OCI-M1 (cell line): ENCODE measurements at regions not wholly inside any gene's neighbourhood (a gene's known extent, or its start where the extent isn't known, plus 50 kb on each side); places are given as distances from the start of the nearest gene placed in this dataset.
A peak's percentile ranks its signal among the peaks of the same experiment; 100 is the strongest.

Experiments used
- DNase-seq: peaks from one replicate; lab custom pipeline; 2025; lab: John Stamatoyannopoulos, UW

DNA sequence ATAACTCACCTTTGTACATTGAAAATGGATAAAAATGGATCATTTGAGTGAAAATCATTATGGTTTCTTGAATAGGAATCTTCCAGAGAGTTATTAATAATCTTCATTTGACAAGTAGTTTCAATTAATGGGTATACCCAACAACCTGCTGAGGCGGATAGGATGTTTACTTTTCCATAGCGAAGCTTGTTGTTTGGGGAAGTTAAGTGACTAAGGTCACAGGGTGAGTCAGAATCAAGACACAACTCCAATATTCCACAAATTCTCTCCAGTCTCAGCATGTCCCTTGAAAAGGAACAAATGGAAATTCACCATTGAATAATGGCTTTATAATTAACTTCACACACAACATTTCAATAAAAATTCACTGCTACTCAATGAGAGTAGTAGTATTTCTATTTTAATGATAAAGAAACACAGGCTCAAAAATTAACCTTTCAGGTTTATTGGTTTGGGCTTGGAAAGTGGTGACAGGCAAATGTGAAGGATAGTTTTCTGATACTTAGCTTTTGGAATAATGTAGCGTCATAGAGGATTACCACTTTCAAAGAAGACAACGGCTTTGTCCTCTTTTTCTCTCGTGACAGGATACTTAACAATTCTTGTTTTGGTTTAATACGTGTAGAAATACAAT, 211.3 kb downstream of the GPD2 start:
- DNase-seq: no peak

GRCh38 chr2:156648522-156648921, 212.3 kb downstream of the GPD2 start:
- peak; percentile 9 for DNase-seq

- DNase-seq: peak; percentile 34
These were observed 213.4 kb downstream of the GPD2 start for GRCh38 chr2:156649596-156649995.

DNA sequence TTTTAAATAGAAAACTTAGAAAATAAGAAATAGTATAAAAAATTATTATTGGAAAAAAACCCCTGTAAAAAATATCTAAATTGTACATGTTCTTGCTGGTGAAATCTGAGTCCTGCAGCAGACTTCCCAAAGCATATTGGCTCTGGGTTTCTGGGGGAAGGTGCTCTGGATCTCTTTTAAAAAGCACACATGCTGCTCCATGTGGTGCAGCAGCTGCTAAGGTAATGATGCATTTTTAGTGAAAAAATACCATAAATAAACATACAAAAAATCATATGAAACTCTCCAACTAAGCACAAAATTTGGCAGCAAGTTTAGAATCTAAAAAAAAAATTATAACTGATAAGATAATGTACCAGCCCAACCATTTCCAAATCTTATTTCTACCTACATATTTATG, 216.5 kb downstream of the GPD2 start:
- no peak for DNase-seq

DNA sequence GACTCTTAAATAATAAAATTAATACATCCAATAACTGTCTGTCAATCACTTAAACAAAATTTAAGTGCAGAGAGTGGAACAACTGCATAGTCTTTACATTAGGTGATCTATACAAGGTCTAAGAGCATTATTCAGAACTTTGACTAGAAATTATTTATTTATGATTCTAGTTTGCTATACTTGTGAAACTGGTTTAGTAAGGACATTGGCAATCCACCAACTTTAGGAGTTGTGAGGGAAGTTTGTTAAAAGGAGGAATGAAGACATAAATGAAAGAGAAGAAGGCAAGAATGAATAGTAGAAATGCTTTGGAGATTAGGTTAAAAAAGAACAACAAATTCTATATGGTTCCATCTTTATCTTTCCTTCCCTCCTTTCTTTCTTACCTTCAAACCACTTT, 217.5 kb downstream of the GPD2 start:
- no peak for DNase-seq

GRCh38 chr2:156657809-156658208, 221.6 kb downstream of the GPD2 start:
- peak; percentile 52 for DNase-seq

GRCh38 chr2:156659694-156660093, 223.5 kb downstream of the GPD2 start:
- no peak for DNase-seq

DNA sequence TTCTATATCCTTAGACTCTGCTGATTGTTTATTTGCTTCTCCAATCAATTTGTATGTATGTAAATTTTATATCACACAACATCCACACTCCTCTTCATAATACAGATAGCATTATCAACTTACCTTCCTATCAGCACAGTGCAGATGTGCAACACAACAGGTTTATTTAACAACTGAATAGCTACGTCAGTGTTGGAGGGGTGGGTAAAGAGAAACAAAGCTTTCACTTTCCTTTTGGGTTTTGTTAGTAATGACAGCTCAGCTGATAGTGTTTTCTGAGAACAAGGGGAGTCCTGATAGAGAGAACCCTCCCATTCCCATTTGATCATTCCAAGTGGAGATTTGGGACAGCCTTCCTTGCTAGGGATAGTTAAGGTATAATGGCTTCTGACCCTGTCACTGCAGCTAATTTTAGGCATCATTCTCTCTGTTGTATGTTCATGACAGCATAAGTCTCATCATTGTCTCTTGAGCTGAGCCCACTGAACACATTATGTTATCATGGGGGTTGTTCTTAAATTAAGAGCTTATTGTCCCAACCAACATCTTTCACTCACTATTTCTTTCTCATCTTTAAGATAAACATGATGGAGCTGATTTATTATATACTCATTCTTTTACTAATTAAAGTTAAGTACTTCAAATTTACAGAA, 227.7 kb downstream of the GPD2 start:
- peak; percentile 95 for DNase-seq

GRCh38 chr2:156666130-156666785, 230.1 kb downstream of the GPD2 start:
- DNase-seq: no peak

GRCh38 chr2:156670104-156670503, 233.9 kb downstream of the GPD2 start:
- no peak for DNase-seq

GRCh38 chr2:156671706-156672361, 235.7 kb downstream of the GPD2 start:
- DNase-seq: no peak

DNA sequence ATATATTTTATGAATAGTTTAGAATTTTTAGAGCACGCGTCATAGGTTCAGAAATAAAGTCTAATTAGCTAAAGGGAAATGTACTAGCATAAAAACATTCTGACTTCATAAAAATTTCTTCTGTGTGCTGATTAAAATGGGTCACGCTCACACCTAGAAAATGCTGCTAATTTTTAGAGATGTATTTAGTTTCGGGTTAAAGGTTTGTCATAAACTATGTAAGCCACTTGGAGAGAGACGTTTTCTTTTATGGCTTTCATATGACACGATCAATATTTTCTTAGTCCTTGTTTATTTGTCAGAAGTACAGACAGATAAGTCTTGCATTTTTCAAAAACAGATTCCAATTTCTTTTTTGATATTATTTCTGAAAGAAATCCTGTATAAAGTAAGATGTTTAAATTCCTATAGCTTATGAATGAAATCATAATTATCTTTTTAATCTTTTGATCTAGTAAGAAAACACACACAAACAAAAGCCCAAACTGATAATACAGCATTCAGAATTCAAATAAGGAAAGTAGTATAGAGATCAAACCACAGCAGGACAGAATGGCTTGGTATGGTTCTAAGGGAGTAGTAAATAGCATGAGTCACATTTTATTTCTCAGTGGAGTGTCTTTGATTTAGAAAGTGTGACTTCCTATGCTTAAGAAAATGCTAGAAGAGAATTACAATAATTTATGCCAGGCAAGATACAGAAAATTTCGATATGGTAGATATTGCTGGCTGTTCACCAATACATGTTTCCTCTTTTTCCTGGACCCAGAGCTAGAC, 236.6 kb downstream of the GPD2 start:
- no peak for DNase-seq

GRCh38 chr2:156673333-156673615, 237.1 kb downstream of the GPD2 start:
- DNase-seq: peak; percentile 90

DNA sequence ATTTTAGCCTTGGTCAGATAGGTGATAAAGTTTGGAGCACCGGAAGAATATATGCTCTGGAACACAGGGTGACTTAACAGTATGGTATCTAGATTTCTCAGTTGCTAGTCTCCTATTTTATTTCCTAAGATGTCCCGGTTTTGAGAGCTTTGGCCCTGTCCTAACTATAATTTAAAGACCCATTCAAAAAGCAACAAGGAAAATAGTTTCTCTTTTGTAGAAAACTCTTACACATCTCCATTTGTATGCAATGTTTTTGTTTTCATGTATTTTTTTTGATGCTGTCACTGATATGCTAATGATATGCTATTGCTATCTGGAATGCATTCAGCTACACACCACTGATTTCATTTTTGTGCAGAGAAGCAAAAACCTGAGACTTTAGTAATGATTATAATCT, 237.8 kb downstream of the GPD2 start:
- DNase-seq: peak; percentile 33

DNA sequence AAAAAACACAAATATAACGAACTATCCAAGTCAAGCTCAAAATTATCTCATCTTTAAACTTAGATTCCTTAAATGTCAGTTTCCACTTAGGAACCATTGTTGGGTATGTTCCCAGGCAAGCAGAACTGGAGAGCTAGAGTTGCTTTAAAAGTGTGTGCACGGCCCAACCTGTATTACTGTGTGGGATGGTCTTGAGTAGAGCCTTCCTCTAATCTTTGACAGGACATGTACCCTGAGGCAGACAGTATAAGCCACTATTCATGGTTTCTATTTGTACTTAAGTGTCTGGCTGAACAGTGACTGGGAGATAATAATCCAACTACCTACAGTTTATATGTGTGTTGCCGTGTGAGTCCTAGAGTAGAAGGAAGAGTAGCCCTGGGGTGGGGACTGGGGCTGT, 239.7 kb downstream of the GPD2 start:
- peak; percentile 25 for DNase-seq

GRCh38 chr2:156679820-156680219, 243.6 kb downstream of the GPD2 start:
- no peak for DNase-seq

- DNase-seq: no peak
These were observed 244.1 kb downstream of the GPD2 start for GRCh38 chr2:156680266-156680665.

- DNase-seq: no peak
These were observed 250.9 kb downstream of the GPD2 start for GRCh38 chr2:156687126-156687525.

DNA sequence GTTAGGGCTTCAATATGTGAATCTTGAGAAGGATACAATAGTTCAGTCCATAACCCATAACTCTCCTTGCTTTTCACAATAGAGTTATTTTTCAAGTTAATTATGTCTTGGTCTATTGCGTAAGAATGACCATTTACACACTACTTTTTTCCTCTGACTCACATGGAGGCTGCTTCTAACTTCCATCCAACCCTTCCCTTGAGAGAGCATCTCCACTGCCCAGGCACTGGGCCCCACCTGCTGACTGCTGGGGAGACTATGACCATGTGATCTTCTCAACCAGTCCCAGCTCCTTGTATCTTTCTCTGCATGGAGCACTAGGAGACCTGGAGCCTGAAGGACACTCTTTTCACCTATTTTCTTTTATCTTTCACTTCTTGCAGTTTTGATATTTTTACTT, 251.5 kb downstream of the GPD2 start:
- DNase-seq: peak; percentile 24

GRCh38 chr2:156689939-156690338, 253.8 kb downstream of the GPD2 start:
- DNase-seq: peak; percentile 26

DNA sequence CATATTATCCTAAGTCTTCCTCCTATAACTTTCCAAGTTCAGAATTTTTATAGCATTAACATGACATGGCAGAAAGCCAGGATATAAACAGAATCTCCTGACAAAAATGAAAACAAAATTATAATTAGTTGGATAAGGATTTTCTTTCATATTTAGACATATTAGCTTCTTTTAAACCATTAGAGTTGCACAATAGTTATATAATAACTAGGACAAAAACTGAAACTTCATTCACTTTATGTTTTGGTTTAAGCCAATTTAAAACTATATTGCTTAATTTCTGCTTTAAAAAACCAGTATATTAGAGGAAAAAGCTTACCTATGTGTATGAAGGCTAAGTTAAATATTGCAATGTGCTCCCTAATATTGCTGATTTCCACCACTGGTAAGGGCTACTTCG, 254.8 kb downstream of the GPD2 start:
- no peak for DNase-seq

DNA sequence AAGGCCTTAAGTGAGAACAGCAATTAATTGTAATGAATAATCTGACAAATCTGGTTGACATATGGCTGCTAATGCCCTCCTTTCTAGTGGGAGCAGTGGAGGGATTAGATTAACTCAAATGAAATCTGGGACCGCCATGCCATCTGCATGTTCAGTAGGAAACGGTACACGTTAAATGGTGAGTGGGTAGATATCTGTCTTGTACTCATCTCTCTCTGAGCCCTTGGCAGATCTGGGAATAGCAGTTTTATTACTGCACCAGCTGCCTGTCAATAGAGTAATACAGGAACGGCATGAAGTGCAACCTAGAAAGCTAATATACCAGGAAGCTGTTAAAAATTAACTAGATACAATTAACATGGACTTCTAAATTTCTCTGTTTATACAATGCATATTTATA, 258.8 kb downstream of the GPD2 start:
- DNase-seq: no peak
